IPS-NIHi7 (cell line): ENCODE measurements at regions not wholly inside any gene's neighbourhood (a gene's known extent, or its start where the extent isn't known, plus 50 kb on each side); places are given as distances from the start of the nearest gene placed in this dataset.

Experiments used
- DNase-seq: peaks from one replicate; pipeline ENCODE4 v3.0.0; 2012; ENCODE audit warnings: mixed read lengths; ENCODE audit errors: extremely low spot score

GRCh38 chr6:169965657-169966311, 214.4 kb downstream of the ERMARD start:
- no peak for DNase-seq

- DNase-seq = no peak
These were observed 213.8 kb downstream of the ERMARD start for GRCh38 chr6:169965239-169965638.

GRCh38 chr6:169964486-169965180, 213.2 kb downstream of the ERMARD start:
- DNase-seq = no peak

GRCh38 chr6:169963581-169964297, 212.3 kb downstream of the ERMARD start:
- no peak for DNase-seq

- DNase-seq = no peak
These were observed 211.4 kb downstream of the ERMARD start for GRCh38 chr6:169962604-169963469.

GRCh38 chr6:169961772-169962561, 210.5 kb downstream of the ERMARD start:
- DNase-seq = peak; percentile 82

GRCh38 chr6:169960886-169961611, 209.6 kb downstream of the ERMARD start:
- DNase-seq = no peak

GRCh38 chr6:169960521-169960885, 209.1 kb downstream of the ERMARD start:
- no peak for DNase-seq

- peak; percentile 5 for DNase-seq
These were observed 208.6 kb downstream of the ERMARD start for GRCh38 chr6:169960003-169960344.

GRCh38 chr6:169959136-169960002, 207.9 kb downstream of the ERMARD start:
- DNase-seq = peak; percentile 15

- DNase-seq = no peak
These were observed 207.1 kb downstream of the ERMARD start for GRCh38 chr6:169958510-169958909.

- peak; percentile 2 for DNase-seq
These were observed 206.0 kb downstream of the ERMARD start for GRCh38 chr6:169957351-169957963.

- peak; percentile 5 for DNase-seq
These were observed 205.2 kb downstream of the ERMARD start for GRCh38 chr6:169956580-169956979.

GRCh38 chr6:169955731-169956437, 204.5 kb downstream of the ERMARD start:
- no peak for DNase-seq

GRCh38 chr6:169954977-169955376, 203.6 kb downstream of the ERMARD start:
- no peak for DNase-seq

GRCh38 chr6:169953686-169954085, 202.3 kb downstream of the ERMARD start:
- DNase-seq = no peak

- DNase-seq = no peak
These were observed 199.1 kb downstream of the ERMARD start for GRCh38 chr6:169950558-169950957.

- no peak for DNase-seq
These were observed 198.2 kb downstream of the ERMARD start for GRCh38 chr6:169949511-169950097.
